Heart left ventricle (tissue), 16 donors: ENCODE measurements at regions not wholly inside any gene's neighbourhood (a gene's known extent, or its start where the extent isn't known, plus 50 kb on each side); places are given as distances from the start of the nearest gene placed in this dataset.

Experiments
- ATAC-seq, 4 donors: fragments of 200-7000 bp; cut with Tn5 transposase; one replicate each; pipeline ENCODE4 v1.9.1; 2020 to 2022; ENCODE audit warnings: moderate library complexity in 4 of 4, mild to moderate bottlenecking in 3 of 4, moderate number of reproducible peaks in 1 of 4
- DNase-seq, 5 donors: peaks; one replicate each; pipeline ENCODE4 v3.0.0-alpha.2; 2020
- H3K27ac ChIP-seq, 12 donors: fragments of 200-600 bp; sonication (generic) in 4 of 12; one replicate each; pipeline versions ENCODE4 v1.5.0 to v1.8.0; 2016 to 2022; ENCODE audit warnings: mild to moderate bottlenecking in 2 of 12
- H3K27me3 ChIP-seq, 9 donors: fragments of 200-600 bp; sonication (generic) in 2 of 9; one replicate each; pipeline versions ENCODE4 v1.5.1 to v1.8.0; 2016 to 2022; ENCODE audit warnings: mild to moderate bottlenecking in 3 of 9
- H3K36me3 ChIP-seq, 9 donors: fragments of 200-600 bp; sonication (generic) in 2 of 9; one replicate each; pipeline versions ENCODE4 v1.5.0 to v1.8.0; 2018 to 2022; ENCODE audit warnings: mild to moderate bottlenecking in 2 of 9
- H3K4me1 ChIP-seq, 12 donors: fragments of 200-600 bp; sonication (generic) in 4 of 12; one replicate each; pipeline versions ENCODE4 v1.5.0 to v1.8.0; 2016 to 2022; ENCODE audit warnings: mild to moderate bottlenecking in 3 of 12
- H3K4me3 ChIP-seq, 12 donors: fragments of 200-600 bp; sonication (generic) in 4 of 12; one replicate each; pipeline versions ENCODE4 v1.5.0 to v1.8.0; 2017 to 2022; ENCODE audit warnings: mild to moderate bottlenecking in 9 of 12, moderate library complexity in 4 of 12
- H3K9me3 ChIP-seq, 12 donors: fragments of 200-600 bp; sonication (generic) in 4 of 12; one replicate each; pipeline versions ENCODE4 v1.5.0 to v1.8.0; 2016 to 2022; ENCODE audit warnings: mild to moderate bottlenecking in 1 of 12
- POLR2A ChIP-seq, 2 donors: fragments of 450-650 bp; IDR thresholded peaks; one replicate each; pipeline ENCODE4 v1.6.1; 2017; ENCODE audit warnings: antibody characterized with exemption in 2 of 2, mild to moderate bottlenecking in 2 of 2, moderate library complexity in 2 of 2
- WGBS, 4 donors: extraction: QIAGEN DNeasy Blood & Tissue Kit in 2 of 4; methylation state at CpG; one replicate each; pipeline versions ENCODE4 v1.1.5 to v1.1.7; 2013 to 2018; 5-methylcytosine and 5-hydroxymethylcytosine counted together
- intact Hi-C, 10 donors: fragments of 100-400 bp; cut with DNase I; formaldehyde crosslinking; loops; one replicate each; pipeline versions ENCODE4 v1.11.1 to v1.14.2; 2022
- TF ChIP-seq, protein P1 (sequence below), 12 donors: fragments of 200-600 bp; sonication (generic) in 4 of 12; IDR thresholded peaks; one replicate each; pipeline versions ENCODE4 v1.5.0 to v1.8.0; 2018 to 2022; ENCODE audit warnings: antibody characterized with exemption in 12 of 12, mild to moderate bottlenecking in 5 of 12
- donor health status: ischemic (EF 13 %, LVEDD 7.1; RV severe dilation, severe dysfunction).
- donor health status: healthy with polysubstance abuse.
- donor health status: DM: no; HTN: yes; CAD: no.
- donor health status: DM: no; HTN: no; CAD: no.
- donor health status: ischemic (EF 25% LVEDD 6.9; RV normal size, moderate dysfunction).
- donor health status: ischemic (EF 25% LVEDD 5.7; RV mildly dilated, moderate dysfunction).
- donor health status: healthy.
- donor health status: DM: yes; HTN: yes; CAD: no.
- donor health status: ischemic (EF 35%, LVEDD 5.7; RV mildly dilated, moderate dysfunction).
- donor health status: nonischemic (EF 11% LVEDD 7.7; RV severe dilation, severe dysfunction).
- donor health status: DM: yes; HTN: yes; CAD: no.
- donor health status: PGD.
- donor health status: ischemic (EF 29% LVEDD 5.4; RV normal size, mild dysfunction).
- donor health status: nonischemic (EF 23%, LVEDD 6.1; RV moderate dilation, normal function).

DNA sequence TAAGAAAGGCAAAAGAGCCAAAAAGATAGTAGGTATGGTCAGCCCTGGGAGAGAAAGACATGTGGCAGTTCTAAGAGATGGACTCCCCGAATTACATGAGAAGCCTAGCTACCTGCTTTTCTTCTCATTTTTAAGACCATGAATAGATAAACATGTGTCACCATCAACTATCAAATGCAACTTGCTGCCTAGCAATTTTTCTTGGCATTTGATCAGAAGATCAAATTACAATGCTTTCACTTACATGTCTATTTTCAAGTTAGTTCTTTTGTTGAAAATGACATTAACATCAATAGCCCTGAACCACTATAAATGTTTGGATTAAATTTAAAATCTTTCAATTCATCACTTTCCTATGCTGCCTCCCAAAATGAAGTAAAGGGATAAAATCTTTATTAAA lies 212.3 kb downstream of the HHIPL2 start:
- no peak overlapping the region for H3K4me3 ChIP-seq
- intact Hi-C loops = no loop called here
- H3K27ac ChIP-seq = no peak overlapping the region
- no peaks in the 10 kb centered on the region for H3K4me1 ChIP-seq
- peaks cover 0 to 4% (median 0%) of the 10 kb centered on the region in 12 donors for H3K9me3 ChIP-seq
- DNase-seq (no peak), ATAC-seq (no peak)
- no peaks in the 10 kb centered on the region for H3K27me3 ChIP-seq
- 65 to 83% (median 76%) methylated on average over 1 of the region's 1 CpG for WGBS, 4 donors
- TF ChIP-seq, protein P1, sequence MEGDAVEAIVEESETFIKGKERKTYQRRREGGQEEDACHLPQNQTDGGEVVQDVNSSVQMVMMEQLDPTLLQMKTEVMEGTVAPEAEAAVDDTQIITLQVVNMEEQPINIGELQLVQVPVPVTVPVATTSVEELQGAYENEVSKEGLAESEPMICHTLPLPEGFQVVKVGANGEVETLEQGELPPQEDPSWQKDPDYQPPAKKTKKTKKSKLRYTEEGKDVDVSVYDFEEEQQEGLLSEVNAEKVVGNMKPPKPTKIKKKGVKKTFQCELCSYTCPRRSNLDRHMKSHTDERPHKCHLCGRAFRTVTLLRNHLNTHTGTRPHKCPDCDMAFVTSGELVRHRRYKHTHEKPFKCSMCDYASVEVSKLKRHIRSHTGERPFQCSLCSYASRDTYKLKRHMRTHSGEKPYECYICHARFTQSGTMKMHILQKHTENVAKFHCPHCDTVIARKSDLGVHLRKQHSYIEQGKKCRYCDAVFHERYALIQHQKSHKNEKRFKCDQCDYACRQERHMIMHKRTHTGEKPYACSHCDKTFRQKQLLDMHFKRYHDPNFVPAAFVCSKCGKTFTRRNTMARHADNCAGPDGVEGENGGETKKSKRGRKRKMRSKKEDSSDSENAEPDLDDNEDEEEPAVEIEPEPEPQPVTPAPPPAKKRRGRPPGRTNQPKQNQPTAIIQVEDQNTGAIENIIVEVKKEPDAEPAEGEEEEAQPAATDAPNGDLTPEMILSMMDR (IDR thresholded peaks at IDR 0.05) = no peak
- TF ChIP-seq POLR2A (IDR thresholded peaks at IDR 0.05) = no peak
- no peaks in the 10 kb centered on the region for H3K36me3 ChIP-seq

DNA sequence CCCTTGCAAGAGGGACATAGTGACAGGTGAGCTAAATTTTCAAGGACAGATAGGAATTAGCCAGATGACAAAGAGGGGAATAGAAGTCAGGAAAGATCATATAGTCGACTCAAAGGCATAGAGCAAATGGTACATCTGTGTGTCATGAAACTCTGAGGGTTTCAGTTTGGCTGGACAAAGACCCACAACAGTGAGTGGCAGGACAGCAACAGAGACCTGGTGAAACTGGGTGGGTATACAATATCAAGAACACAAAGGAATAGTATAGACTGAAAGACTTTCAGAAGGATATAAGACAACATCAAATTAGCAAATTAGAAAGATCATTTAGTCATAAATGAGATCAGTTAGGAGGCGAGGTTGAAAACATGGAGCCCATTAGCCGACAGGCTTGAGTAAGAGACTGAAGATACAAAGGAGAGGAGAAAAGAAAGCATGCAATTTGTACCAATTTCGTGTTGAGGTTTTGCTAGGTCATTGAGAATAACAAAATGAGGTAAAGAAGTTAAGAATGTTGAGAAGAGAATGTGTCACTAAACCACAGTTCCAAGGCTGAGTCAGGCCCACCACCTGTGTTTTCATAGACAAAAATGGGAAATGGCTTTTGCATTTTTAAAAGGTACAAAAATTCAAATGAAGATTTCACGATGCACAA lies 213.8 kb downstream of the HHIPL2 start:
- intact Hi-C loops = no loop called here
- Histone ChIP-seq H3K4me1 (no peaks in the 10 kb centered on the region), H3K36me3 (no peaks in the 10 kb centered on the region), H3K27ac (no peak overlapping the region), H3K4me3 (no peak overlapping the region), H3K9me3 (peaks cover 0 to 4% (median 0%) of the 10 kb centered on the region in 12 donors), H3K27me3 (no peaks in the 10 kb centered on the region)
- 79 to 85% (median 81%) methylated on average over 5 of the region's 5 CpGs for WGBS, 4 donors
- TF ChIP-seq, protein P1 (IDR thresholded peaks at IDR 0.05) = no peak
- TF ChIP-seq POLR2A (IDR thresholded peaks at IDR 0.05) = no peak
- DNase-seq (no peak), ATAC-seq (no peak)

DNA sequence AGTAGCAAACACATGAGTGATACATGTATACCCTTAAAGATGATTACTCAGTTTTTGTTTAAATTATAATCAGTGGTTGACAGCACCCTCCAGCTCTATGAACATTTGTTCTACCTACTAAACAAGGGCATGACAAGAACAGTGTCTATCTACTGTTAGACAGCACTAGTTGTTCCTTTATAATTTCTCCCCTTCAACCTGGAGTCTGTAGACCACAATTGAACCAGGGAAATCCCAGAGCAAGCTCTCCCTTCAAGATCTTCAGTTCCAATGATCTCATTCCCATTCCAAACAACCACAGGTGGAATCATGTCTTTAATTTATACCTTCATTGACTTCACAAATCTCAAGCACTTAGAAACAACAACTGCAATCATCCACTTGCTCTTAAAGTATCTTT lies 216.1 kb downstream of the HHIPL2 start:
- no peak for ATAC-seq
- Histone ChIP-seq H3K27me3 (no peaks in the 10 kb centered on the region), H3K27ac (no peak overlapping the region), H3K4me3 (no peak overlapping the region), H3K36me3 (no peaks in the 10 kb centered on the region), H3K4me1 (no peaks in the 10 kb centered on the region), H3K9me3 (peaks cover 0 to 4% (median 0%) of the 10 kb centered on the region in 12 donors)
- intact Hi-C loops = no loop called here
- no peak for DNase-seq
- TF ChIP-seq, protein P1 (IDR thresholded peaks at IDR 0.05) = no peak
- TF ChIP-seq POLR2A (IDR thresholded peaks at IDR 0.05) = no peak

DNA sequence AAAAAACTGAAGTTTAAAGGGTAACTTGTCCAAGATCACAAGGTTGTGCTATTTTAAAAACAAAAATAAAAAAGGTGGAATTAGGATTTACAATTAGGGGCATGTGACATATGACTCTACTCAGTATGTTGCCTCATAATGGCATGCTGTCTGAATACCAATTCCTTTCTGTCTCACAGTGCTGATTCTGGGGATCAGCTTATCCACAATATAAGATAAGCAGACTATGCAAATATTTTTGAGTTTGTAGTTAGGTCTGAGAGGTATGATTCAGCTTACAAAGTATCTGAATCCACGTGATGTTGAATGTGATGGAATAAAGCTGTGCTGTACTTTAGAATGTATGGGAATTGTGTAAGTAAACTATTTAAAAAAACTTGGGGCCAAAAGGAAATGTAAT lies 216.6 kb downstream of the HHIPL2 start:
- Histone ChIP-seq H3K27ac (no peak overlapping the region), H3K4me1 (no peaks in the 10 kb centered on the region), H3K27me3 (no peaks in the 10 kb centered on the region), H3K9me3 (peaks cover 0 to 4% (median 0%) of the 10 kb centered on the region in 12 donors), H3K4me3 (no peak overlapping the region), H3K36me3 (no peaks in the 10 kb centered on the region)
- intact Hi-C loops = no loop called here
- no peak for TF ChIP-seq POLR2A (IDR thresholded peaks at IDR 0.05)
- TF ChIP-seq, protein P1 (IDR thresholded peaks at IDR 0.05) = no peak
- 51 to 73% (median 66%) methylated on average over 1 of the region's 1 CpG for WGBS, 4 donors
- DNase-seq (no peak), ATAC-seq (no peak)
